GM18873 (cell line): ENCODE measurements at regions not wholly inside any gene's neighbourhood (a gene's known extent, or its start where the extent isn't known, plus 50 kb on each side); places are given as distances from the start of the nearest gene placed in this dataset.

Experiments
- ATAC-seq: cut with Tn5 transposase; IDR thresholded peaks from one replicate; pipeline ENCODE4 v1.9.1; 2021; ENCODE audit warnings: mild to moderate bottlenecking, moderate library complexity, moderate number of reproducible peaks; ENCODE audit not compliant: unreplicated experiment, low FRiP score

DNA sequence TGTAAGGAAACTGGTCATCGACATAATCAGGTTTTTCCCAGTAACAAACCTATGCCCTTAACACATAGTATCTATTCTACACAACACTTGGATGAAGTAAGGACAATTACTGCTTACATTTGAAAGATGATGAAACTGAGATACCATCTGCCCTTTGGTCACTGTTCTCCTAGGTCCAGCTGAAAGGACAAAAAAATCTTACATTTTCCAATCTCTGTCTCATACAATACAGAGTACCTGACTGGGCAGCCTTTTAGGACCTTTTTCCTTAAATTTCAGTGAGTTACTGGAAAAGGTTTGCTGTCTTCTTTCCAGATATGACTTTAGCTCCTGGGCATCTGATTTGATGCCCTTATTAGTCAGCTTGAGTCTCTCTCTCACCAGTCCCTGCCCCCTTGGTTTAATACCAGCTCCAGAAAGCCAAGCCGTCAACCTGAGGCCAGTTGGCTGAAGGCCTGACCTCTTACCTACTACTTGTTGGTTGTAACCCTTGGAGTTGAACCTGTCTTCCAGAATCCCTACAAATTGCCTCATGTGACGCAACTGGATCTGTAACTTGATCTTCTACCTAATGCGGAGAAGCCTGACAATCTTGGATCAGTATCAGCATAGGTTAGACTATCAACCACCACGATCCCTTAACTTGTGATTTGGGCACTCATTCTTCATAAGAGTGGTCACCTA, 355.3 kb upstream of the ZNF385D start:
- no peak for ATAC-seq

DNA sequence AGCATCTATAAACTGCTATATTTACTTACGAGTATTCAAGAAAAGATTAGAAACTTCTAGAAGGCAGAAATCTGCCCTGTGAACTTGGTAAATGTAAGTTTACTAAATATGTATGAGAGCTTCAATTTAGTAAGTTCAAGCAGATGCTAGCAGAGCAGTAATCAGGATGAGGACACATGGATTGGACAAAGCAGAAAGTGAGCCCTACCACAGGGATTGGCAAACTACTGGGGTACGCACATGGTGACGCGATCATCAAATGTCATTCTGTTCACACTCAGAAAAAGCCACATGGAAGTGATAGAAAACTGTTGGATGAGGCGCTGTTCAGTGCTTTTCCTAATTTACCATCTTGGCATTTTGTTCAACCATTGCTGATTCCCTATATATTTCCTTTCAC, 360.2 kb upstream of the ZNF385D start:
- no peak for ATAC-seq

DNA sequence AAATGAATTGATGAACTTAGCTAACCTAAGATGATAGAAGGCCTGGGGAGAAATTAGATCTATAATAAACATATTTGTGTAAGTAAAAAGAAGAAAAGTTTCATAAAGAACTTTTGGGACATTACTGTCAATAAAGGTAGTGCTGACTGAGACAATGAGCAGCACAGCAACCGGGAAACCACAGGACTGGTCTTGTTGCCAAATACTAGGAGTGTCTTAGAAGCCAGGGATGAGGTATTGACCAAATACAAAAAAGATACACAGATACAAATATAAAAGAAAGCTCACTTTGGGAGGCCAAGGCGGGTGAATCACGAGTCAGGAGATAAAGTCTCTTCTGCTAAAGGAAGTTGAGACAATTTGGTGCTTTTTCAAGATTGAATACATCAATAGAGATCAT, 362.4 kb upstream of the ZNF385D start:
- ATAC-seq: no peak

DNA sequence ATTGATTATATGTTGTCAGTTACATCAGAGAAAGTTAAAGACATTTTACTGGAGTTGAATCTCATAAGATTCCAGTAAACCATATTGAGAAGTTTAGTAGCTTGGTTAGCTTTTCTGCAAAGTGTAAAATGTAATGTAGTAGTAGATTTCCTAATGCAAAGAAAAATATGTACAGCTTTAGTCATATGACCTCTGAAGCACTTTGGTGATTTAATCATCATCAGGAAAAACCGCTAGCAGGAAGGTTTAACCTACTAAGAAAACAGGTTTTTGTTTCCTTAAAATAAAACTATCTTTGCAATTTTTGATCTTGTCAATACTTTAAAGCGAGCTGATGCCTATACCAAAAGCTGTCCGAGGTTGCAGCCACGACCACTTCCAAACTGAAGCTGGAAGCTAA, 364.6 kb upstream of the ZNF385D start:
- no peak for ATAC-seq

DNA sequence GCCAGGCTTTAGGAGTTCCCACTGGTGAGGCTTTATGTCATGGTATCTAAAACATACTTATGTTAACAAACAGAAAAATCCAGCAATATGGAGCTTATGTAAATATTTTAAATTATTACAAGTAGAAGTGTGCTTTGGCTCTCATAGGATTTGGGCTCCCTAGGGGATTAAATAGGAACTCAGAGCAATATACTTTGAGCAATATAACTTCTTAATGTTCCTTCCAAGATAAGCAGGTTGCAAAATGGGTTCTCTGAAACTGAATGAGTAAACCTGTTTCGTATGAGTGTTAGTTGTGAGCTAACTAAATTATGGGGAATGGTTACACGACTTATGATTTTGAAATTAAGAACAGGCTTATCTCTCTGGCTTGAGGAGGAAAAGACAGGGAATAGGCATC, 366.1 kb upstream of the ZNF385D start:
- no peak for ATAC-seq

DNA sequence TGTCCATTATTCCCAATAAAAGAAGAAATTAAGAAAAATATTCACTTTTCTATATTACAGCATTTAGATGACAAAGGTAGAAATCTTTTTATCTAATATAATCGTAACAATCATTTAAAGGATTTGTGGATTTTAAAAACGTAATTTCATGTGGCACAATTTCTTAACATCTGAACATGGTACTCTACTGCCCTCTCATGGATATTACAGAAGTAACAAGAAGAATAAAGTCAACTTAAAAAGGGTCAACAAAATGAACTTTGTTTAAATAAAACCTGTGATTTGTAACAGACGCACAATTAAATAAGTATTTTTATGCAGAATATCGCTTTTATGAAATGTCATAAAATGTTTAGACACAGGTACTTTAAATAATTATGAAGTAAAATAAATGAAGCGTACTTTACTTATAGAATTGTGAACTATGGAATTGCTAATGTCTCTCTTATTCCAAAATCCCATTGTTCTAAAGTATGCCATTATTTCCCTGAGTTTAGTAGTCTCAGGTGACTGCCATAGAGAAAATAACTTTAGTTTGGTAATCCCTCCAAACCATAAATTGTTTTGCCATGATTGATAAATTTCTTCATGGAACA, 366.8 kb upstream of the ZNF385D start:
- no peak for ATAC-seq

DNA sequence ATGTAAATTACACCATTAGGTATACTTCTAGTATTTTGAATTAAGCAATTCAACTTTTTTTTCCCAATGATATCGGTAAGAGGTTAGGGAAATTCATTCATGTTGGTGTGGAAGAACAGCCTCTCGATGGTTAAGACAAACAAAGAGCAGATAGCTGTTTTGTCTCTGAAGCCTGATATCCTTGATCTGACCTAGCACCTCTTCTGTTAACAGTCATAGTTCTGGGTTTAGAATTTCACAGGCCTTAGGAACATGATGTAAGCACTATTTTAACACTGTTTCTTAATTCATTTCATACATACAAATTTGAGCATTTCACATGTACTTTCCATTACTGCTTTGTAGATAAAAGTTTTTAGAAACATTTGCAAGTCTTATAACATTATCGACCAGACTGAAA, 367.5 kb upstream of the ZNF385D start:
- ATAC-seq: no peak

DNA sequence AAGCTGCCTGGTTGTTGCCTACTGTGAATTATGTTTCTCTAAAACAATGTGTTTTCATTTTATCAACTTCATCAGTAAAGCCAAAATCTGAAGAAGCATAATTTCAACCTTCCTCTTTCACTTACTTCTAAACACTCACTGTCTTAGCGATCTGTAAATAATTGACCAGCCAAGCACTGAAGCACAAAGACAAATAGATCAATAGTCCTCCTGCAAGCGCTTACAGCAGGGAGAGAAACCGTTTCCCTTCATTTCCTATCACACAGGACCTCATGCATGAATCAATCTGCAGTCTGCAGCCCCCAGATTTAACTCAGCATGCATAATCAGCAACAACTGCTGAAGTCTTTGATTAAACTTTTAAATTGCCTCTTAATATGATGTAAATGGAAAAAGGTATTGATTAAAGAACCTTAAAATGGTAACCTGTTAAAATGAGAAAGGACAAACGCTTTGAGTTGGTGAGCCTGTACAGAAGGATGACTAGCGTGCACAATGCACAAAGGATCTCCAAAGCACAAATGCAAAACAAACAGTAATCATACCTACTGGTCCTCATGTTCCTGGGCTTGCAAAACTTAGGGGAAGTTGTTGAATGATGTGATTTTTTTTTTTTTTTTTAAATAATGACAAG, 370.2 kb upstream of the ZNF385D start:
- ATAC-seq: peak; percentile 83

DNA sequence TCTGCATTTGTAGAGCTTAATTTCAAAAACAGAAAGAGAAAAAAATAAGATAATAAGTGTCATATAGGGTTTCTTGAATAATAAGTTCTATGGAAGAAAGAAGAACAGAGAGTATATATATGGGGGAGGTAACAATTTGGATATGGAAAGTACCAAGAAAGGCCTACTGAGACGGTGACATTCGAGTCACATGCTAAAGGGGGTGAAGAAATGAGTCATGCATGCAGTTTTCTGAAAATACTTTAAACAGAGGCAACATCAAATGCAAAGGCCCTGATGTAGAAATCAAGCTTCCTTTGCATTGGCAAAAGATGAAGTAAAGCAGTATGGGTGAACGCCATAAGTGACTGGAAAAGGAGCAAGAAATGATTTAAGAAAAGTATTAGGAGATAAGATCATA, 371.6 kb upstream of the ZNF385D start:
- ATAC-seq: peak; percentile 83

DNA sequence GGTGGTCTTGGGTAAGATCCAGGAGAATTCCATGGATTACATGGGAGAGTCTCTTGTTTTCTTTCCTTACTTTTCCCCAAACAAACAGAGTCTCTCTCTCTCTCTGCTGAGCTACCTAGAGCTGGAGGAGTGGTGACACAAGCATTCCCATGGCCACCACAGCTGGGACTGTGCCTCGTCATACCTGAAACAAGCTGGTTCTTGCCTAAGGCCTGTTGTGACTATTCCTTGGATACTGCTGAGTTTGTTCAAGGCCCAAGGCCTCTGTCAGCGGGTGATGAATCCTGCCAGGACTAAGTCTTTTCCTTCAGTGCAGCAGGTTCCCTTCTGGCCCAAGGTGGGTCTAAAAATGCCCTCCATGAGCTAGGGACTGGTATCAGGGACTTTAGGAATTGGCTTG, 378.1 kb upstream of the ZNF385D start:
- no peak for ATAC-seq

DNA sequence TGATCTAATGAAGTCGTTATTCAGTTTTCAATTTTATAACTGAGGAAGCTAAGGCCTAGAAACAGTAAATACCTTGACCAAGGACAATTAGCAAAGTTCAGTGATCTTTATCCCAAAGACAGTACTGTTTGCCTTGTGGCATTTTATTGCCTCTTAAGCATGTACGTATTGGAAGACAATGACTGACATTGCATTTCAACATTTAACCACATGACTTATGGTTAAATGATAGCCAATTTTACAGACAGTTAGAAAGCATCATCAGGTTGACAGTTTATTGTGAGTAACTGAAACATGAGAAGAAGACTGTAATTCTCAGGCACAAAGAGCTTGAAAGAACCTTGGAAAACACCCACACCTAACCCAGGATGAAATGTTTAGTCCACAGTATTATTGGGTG, 390.8 kb upstream of the ZNF385D start:
- no peak for ATAC-seq

DNA sequence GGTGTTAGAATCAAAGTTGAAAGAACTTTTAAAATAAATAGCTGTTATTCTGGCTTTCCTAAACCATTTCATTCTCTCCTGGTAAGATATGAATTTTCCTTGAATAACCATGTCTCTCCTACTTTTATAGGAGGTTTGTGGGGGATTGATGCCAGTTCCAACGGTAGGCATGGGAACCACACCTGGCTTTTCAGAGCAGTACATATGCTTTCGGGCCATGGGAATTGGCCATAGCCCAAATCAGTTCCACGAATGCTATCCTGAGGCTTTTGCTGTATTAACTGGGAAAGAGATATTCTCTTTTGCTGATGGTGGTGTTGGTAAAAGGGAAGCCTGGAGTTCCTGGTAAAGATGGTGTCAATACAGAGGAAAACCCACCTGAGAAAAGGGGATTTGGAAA, 396.2 kb upstream of the ZNF385D start:
- no peak for ATAC-seq

DNA sequence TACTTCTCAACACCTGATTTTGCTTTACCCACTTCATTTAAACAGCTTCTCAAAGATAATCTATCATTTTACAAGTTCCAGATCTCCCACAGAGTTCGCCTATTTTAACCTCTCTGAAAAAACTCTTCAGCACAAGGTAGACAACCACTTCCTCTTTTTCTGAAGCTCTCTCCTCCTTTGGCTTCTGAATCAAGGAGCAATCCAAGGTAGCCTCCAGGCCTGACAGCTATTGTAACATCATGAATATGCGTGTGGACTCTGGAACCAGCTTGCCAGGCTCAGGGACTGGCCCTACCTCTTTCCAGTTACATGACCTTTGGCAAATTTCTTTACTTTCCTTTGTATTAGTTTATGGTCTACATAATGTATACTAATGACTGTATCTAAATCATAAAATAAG, 405.9 kb upstream of the ZNF385D start:
- ATAC-seq: no peak

DNA sequence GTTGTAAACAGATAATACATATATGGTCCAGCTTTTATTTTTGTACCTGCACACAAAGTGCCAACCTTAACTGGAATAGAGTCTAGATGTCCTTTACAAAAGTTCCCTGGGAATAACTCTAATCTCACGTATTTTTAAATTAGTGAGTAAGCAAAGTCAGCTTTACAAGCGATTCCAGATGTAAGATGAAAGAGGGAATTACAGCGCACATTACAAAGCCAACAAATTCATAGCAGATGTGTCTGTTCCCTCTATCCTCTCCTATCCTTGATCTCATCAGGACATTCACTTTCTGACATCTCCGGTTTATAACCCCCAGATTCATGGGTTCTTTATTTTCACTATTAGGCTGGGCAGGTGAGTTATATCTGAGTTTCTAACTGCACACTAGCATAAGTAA, 406.8 kb upstream of the ZNF385D start:
- no peak for ATAC-seq

DNA sequence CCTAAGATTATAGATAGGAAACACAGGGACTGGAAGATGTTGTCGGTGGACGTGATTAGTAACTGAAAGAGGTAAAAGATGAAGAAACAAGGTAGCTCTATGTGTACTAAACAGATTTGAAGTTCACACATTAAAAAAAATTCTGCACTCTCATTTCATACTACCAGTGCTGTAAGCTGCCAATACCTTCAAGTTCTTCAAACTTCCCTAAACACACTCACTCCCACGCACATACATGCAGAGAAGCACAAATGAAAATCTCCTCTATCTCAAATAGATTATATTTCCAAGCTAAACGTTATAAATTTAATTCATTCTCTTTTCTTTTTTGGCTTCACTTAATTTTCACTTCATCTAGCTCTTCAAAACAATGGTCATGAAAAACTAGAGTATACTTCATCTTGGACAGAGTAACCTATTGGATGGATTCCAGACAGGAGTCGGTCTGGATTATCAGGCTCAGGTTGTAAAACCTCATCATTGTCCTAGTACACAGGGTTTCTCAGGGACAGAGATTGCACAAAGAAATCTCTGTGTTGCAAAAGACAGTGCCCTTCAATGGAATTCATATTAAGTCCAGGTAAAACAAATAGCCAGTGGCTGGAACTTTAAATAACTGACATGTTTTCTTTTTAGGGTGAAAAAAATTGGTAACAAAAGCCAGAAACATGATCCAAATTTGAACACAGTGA, 408.1 kb upstream of the ZNF385D start:
- ATAC-seq: no peak

DNA sequence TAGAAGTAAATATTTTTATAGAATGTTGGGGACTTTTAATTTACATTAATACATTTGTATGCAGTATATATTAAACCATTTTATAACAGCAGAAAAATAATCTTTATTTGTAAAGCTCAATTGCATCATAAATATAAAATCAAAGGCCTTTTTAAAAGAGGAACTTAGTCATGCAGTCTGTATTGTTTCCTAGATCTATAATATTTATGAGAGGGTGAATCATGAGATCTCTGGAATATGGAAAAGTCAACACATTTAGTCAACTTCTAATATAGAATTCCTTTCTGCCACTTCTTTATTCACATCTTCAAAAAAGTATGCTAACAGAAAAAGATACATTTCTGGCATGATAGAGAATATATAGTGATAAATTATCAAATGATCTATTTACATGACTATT, 410.3 kb upstream of the ZNF385D start:
- no peak for ATAC-seq

DNA sequence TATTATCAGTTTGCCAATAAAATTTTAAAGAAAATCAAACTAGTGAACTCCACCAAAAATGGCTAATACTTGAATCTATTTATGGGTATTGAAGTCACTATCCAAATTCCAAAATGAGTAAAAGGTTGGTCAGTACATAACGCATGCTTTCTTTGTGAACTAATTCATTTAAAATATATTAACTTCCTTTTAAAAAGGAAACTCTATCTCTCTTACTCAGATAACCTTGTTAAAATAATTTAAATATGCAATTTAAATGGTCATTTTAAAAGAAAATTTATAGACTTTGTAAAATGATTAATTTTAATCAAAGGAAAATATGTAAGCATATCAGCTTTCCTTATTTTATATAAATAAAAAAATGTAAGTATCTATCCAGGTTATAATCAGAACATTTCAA, 419.4 kb upstream of the ZNF385D start:
- no peak for ATAC-seq

DNA sequence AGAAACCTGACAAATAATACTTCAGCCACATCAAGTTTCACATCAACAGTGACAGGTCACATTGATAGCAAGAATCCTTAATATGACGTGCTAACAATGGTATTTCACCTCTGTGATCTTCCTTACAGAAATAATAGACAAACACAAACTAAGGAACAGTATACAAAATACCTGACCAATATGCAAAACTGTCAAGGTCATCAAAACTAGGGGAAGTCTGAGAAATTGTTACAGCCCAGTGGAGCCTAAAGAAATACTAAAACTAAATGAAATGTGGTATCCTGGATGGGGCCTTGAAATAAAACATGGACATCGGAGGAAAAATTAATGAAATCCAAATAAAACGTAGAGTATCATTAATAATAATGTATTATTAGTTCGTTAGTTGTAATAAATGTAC, 422.0 kb upstream of the ZNF385D start:
- ATAC-seq: no peak

DNA sequence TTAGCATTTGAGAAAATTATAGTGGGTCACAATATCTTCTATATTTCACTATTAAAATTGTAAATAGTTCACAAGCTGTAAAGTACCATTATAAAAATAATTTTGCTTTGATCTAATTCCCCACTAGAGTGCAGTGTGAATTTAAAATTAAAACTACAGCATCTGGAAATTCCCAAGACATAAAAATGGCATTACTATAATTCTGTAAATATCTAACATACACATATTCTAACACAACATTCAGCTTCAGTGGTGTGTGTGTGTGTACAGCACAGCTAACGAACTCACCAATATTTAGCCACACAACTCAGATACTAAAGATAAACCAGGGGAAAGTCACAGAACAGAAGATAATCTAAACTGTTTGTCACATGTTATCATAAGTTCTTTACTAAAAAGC, 424.9 kb upstream of the ZNF385D start:
- ATAC-seq: no peak

DNA sequence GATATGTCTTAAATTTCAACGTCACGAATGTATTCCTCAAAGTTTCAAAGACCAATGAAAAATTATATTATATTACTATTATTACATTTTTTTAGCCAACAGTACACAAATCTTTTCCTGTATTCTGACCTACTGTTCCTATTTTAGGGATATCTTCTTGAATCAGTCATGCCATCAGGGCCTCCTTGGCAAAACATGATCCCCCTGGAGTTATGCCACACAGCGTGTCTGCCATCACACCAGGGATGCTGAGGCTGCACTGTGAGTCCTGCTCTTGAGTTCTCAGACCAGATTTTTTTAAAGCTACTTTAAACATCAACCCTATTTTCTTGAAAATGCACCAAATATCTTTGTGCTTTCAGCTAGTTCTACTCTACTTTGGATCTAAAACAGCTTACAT, 425.9 kb upstream of the ZNF385D start:
- ATAC-seq: no peak

DNA sequence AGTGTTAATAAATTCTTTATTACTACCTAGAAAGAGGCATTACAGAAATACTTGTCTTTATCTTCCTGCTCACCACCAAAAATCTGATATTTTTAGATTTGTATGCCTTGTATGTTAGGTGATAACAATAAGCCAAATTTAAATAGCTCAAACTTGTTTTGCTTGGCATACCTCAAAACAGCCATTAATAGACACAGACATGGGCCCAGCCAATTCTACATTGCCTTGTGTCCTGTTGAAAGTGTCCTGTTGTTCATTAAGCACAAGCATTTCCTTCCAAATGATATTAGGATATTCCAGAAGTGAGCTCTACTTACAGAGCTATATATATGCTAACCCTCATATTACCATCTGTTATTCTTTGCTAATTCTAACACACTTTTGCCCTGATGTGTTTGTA, 438.6 kb upstream of the ZNF385D start:
- no peak for ATAC-seq

DNA sequence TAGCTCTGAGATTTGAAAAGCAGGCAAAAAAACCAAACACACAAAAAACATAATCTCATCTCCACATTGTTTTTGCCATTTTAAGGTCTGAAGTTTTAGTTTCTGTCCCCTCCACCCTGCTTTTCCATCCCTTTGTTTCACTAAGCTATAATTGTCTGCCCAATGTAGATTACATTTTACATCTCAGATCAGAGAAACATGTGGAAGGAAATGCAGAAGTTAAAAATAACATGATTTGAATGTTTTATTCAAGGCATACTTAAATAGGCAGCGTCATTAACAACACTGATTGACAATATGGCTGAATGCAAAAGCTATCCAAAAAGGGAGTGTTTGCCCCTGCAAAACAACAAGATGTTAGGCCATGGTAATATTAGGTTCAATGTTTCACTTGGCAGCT, 448.1 kb upstream of the ZNF385D start:
- no peak for ATAC-seq
